Esophagus (tissue), 2 donors: ENCODE measurements at regions not wholly inside any gene's neighbourhood (a gene's known extent, or its start where the extent isn't known, plus 50 kb on each side); places are given as distances from the start of the nearest gene placed in this dataset.
"Not testable (repeated sequence)": the region's sequence is repeated elsewhere in the genome, so short reads cannot be mapped to it uniquely, and the experiment has no call there.

Source experiments
- H3K27ac ChIP-seq, 2 donors: one replicate each; pipeline ENCODE4 v1.5.1; 2013; ENCODE audit warnings: low read depth in 2 of 2, mild to moderate bottlenecking in 2 of 2, inconsistent platforms in 1 of 2, low read length in 1 of 2, moderate library complexity in 1 of 2
- H3K27me3 ChIP-seq, 2 donors: one replicate each; pipeline ENCODE4 v1.6.1; 2013; ENCODE audit warnings: low read length in 2 of 2, control low read depth in 1 of 2, mild to moderate bottlenecking in 1 of 2; ENCODE audit not compliant: insufficient read depth in 2 of 2, control insufficient read depth in 1 of 2
- H3K36me3 ChIP-seq, 2 donors: one replicate each; pipeline ENCODE4 v1.6.1; 2013; ENCODE audit warnings: low read length in 1 of 2; ENCODE audit not compliant: control insufficient read depth in 2 of 2, insufficient read depth in 2 of 2
- H3K4me1 ChIP-seq, 2 donors: one replicate each; pipeline ENCODE4 v1.6.1; 2013; ENCODE audit warnings: low read length in 1 of 2; ENCODE audit not compliant: control insufficient read depth in 2 of 2, insufficient read depth in 2 of 2
- H3K4me3 ChIP-seq, 2 donors: one replicate each; pipeline ENCODE4 v1.5.1; 2013; ENCODE audit warnings: low read length in 2 of 2, mild to moderate bottlenecking in 2 of 2, low read depth in 1 of 2, moderate library complexity in 1 of 2
- H3K9me3 ChIP-seq, 2 donors: one replicate each; pipeline ENCODE4 v1.6.1; 2013; ENCODE audit warnings: mild to moderate bottlenecking in 2 of 2, low read depth in 1 of 2, low read length in 1 of 2, moderate library complexity in 1 of 2; ENCODE audit not compliant: control insufficient read depth in 2 of 2, insufficient read depth in 1 of 2
- WGBS, 2 donors: extraction: QIAGEN DNeasy Blood & Tissue Kit; methylation state at CpG; one replicate each; pipeline ENCODE4 v1.1.7; 2013; 5-methylcytosine and 5-hydroxymethylcytosine counted together
- donor health status: healthy with polysubstance abuse.
- donor health status: Bipolar disorder and iron deficiency.

DNA sequence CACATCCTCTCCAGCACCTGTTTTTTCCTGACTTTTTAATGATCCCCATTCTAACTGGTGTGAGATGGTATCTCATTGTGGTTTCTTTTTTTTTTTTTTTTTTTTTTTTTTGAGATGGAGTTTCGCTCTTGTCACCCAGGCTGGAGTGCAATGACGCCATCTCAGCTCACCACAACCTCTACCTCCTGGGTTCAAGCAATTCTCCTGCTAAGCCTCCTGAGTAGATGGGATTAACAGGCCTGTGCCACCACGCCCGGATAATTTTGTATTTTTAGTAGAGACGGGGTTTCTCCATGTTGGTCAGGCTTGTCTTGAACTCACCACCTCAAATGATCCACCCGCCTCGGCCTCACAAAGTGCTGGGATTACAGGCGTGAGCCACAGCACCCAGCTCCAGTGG lies 184.7 kb downstream of the C9orf152 start:
- H3K27ac ChIP-seq, H3K4me1 ChIP-seq, H3K4me3 ChIP-seq, H3K9me3 ChIP-seq, H3K27me3 ChIP-seq, H3K36me3 ChIP-seq: not testable (repeated sequence)
- 90 to 94% methylated on average over 8 of the region's 8 CpGs for WGBS, 2 donors

DNA sequence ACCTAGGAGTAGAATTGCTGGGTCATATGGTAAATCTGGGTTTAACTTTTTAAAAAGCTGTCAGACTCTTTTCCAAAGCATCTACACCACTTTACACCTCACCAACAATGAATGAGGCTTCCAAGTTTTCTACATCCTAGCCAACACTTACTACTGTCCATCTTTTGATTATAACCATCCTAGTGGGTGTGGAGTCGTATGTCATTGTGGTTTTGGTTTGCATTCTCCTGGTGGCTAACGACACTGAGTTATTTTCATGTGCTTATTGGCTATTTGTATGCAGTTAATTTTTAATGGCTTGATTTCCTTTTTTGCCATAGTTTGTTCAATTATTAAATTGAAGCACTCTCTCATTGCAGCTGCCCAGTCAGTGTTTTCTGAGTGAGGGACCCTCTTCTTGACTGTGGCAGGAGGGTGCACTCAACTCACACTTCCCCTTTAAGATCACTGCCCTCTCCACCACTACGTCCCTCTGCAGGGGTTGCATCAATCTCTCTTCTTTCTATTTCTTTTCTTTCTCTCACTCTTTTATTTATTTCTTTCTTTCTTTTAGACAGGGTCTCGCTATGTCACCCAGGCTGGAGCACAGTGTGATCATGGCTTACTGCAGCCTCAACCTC lies 182.3 kb downstream of the C9orf152 start:
- H3K27me3 ChIP-seq = no peaks in the 10 kb centered on the region
- WGBS, 2 donors = 82 to 83% methylated on average over 4 of the region's 4 CpGs
- H3K27ac ChIP-seq = no peak overlapping the region
- no peaks in the 10 kb centered on the region for H3K4me1 ChIP-seq
- no peaks in the 10 kb centered on the region for H3K9me3 ChIP-seq
- no peaks in the 10 kb centered on the region for H3K36me3 ChIP-seq
- H3K4me3 ChIP-seq = no peak overlapping the region

DNA sequence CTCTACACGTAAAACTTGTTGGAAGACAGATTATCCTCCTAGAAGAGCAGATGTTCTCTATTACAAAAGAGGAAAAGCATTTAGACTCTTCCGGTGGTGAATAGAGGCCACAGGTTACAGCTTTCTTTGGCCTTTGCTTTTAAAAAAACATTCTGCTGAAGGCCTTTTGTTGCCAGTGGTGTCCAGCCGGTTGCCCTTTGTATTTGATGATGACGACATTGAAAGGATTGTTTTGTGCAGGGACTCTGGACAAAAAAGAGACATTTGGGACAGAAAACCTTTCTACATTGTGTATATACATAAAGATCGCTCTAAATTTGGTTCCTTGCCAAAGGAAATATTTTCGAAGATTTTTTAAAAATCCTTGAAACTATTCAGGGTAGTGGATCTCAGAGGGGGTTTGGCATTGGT lies 180.3 kb downstream of the C9orf152 start:
- no peaks in the 10 kb centered on the region for H3K9me3 ChIP-seq
- H3K27me3 ChIP-seq = no peaks in the 10 kb centered on the region
- no peak overlapping the region for H3K4me3 ChIP-seq
- no peak overlapping the region for H3K27ac ChIP-seq
- WGBS, 2 donors = 43 to 47% methylated on average over 6 of the region's 6 CpGs
- H3K36me3 ChIP-seq = no peaks in the 10 kb centered on the region
- H3K4me1 ChIP-seq = no peaks in the 10 kb centered on the region

DNA sequence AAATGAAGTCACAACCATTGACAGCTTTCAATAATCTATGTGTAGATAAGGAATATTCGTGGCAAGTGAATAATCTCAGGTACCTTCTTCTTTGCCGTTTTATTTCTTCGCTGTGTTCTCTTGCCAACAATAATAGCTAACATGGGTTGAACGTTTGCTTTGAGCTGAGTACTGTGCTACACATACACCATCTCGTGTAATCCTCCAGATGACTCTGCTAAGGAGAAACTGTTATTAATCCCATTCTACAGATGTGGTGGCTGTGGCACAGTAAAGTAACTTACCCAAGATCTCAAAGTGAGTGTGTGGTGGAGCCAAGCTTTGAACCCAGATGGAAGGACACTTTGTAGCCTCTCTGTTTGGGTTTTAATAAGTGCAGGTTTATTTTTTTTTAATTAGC lies 179.7 kb downstream of the C9orf152 start:
- Histone ChIP-seq H3K4me3 (no peak overlapping the region), H3K4me1 (no peaks in the 10 kb centered on the region), H3K27me3 (no peaks in the 10 kb centered on the region), H3K27ac (no peak overlapping the region), H3K9me3 (no peaks in the 10 kb centered on the region), H3K36me3 (no peaks in the 10 kb centered on the region)
- WGBS, 2 donors = 70 to 71% methylated on average over 5 of the region's 5 CpGs

DNA sequence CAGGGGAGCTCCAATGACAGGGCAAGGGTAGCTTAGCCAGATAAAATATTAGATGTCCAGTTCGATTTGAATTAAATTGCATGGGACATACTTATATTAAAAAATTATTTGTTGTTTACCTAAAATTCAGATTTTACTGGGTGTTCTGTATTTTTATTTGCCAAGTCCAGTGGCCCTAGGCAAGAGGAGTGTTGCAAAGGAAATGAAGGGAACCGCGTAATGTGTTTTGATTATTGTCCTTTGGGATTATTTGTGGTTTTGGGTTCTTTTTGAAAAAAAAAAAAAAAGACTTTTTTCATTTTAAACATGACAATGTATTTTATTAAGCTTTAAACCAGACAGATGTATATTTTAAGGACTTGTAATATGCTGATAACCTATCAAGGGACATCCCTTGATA lies 179.3 kb downstream of the C9orf152 start:
- no peak overlapping the region for H3K4me3 ChIP-seq
- no peaks in the 10 kb centered on the region for H3K36me3 ChIP-seq
- WGBS, 2 donors = 58 to 74% methylated on average over 3 of the region's 3 CpGs
- no peaks in the 10 kb centered on the region for H3K4me1 ChIP-seq
- no peak overlapping the region for H3K27ac ChIP-seq
- H3K27me3 ChIP-seq = no peaks in the 10 kb centered on the region
- no peaks in the 10 kb centered on the region for H3K9me3 ChIP-seq

DNA sequence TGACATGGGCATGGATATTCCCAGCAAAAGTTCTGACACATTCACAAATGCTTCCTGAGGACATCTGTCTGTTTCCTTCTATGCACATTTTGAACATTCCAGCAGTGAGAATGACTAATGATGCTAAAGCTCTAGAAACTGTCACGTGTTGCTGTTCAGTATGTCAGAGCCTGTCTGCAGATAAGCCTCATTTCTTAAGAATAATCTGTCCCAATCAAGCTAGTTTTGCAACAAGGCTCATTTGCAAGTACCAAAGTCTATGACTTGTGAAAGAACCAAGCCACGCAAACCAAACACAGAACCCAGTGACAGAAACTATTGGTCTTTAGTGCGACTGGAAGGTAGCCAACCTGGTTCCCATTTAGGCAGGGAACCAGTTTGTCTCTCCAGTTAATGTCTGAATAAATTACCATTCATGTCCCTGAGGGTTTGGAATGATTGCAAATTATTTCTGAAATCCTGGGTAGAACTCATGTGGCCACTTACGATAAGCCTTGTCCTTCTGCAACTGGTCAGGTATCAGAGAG lies 178.5 kb downstream of the C9orf152 start:
- 24 to 36% methylated on average over 4 of the region's 4 CpGs for WGBS, 2 donors
- Histone ChIP-seq H3K4me1 (no peaks in the 10 kb centered on the region), H3K9me3 (no peaks in the 10 kb centered on the region), H3K36me3 (no peaks in the 10 kb centered on the region), H3K4me3 (no peak overlapping the region), H3K27ac (peak overlapping the region in 1 of 2 donors; percentile 69), H3K27me3 (no peaks in the 10 kb centered on the region)

DNA sequence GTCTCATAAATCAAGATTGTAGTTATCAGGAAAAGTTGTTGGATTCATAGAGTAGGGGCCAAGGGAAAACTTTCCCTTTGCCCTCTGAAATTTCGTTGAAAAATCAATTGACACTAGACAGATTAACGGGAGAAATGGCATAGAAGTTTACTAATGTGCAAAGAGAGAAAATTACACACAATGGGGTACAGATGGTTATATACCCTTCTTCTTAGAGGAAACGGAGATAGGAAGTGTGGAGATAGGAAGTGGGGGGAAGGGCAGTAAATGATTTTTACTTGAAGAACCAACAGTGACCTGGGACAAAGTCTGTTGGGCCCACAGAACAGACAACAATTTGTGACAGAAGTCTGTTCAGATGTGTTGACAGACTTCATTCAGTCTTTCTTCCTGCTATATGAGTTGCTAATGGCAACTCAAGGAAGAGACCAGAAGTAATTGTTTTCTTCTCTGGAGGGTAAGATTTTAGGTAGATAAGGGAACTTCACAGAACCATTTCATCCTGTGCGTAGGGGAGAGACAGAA lies 177.9 kb downstream of the C9orf152 start:
- H3K4me3 ChIP-seq = no peak overlapping the region
- no peaks in the 10 kb centered on the region for H3K27me3 ChIP-seq
- peak overlapping the region in 1 of 2 donors; percentile 69 for H3K27ac ChIP-seq
- no peaks in the 10 kb centered on the region for H3K4me1 ChIP-seq
- H3K36me3 ChIP-seq = no peaks in the 10 kb centered on the region
- H3K9me3 ChIP-seq = no peaks in the 10 kb centered on the region
- WGBS, 2 donors = 51 to 67% methylated on average over 4 of the region's 4 CpGs

DNA sequence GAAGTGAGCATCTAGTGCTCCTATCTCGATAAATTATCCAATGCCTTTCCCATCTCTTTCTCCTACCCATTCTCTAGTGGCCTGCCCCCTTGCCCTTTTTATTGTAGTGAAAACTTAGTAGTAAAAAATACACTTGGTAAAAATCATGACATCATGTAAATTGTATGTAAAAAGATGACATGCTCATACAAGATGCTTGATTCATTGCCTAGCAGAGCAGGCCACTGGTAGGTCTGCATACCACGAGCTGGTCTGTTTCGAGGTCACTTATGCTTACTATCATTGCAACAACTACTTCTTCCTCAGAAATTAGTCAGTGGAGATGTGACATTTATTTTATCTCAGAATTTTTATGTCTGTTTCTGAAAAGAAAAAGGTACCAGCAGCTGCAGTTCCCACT lies 177.3 kb downstream of the C9orf152 start:
- no peaks in the 10 kb centered on the region for H3K27me3 ChIP-seq
- H3K36me3 ChIP-seq = no peaks in the 10 kb centered on the region
- no peak overlapping the region for H3K27ac ChIP-seq
- H3K4me1 ChIP-seq = no peaks in the 10 kb centered on the region
- no peak overlapping the region for H3K4me3 ChIP-seq
- WGBS, 2 donors = 82 to 86% methylated on average over 3 of the region's 3 CpGs
- H3K9me3 ChIP-seq = no peaks in the 10 kb centered on the region

DNA sequence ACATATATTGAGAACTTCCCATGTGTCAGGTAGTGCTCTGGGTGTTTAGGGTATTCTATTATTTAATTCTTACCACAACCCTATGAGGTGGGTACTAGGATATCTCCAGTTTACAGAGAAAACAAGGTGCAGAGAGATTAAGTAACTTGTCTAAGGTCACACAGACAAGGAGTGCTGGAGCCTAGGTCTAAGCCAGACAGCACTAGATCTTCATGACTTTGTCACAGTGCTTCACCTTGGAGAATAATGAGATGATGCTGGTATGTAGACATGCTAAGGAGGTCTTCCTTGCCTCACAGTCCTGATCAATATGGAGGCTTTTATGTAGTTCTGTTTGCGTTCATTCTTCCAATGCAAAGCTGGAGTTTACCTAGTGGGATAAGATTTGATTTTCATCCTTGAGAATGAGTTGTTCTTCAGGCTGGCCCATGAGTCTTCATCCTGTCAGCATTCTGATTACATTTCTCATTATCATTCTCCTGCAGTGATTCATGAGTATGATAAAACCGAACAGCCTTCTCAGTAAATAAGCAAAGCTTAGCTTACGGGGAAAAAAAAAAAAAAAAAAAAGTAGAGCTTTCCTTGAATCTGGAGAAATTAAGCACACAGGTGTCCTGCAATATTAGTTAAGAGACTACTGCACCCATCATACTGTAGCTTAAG lies 176.3 kb downstream of the C9orf152 start:
- 69 to 77% methylated on average over 3 of the region's 3 CpGs for WGBS, 2 donors

DNA sequence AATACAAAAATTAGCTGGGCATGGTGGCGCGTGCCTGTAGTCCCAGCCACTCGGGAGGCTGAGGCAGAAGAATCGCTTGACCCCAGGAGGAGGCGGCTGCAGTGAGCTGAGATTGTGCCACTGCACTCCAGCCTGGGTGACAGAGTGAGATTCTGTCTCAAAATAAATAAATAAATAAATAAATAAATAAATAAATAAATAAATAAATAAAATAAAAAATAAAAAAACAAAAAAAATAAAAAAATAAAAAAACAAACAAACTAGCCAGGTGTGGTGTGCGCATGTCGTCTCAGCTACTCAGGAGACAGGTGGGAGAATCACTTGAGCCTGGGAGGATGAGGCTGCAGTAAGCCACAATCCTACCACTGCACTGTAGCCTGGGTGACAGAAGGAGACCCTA lies 175.4 kb downstream of the C9orf152 start:
- H3K9me3 ChIP-seq, H3K4me3 ChIP-seq, H3K27me3 ChIP-seq, H3K4me1 ChIP-seq, H3K27ac ChIP-seq, H3K36me3 ChIP-seq: not testable (repeated sequence)
- 94 to 96% methylated on average over 7 of the region's 7 CpGs for WGBS, 2 donors

More for the DNA sequence above, 176.3 kb downstream of the C9orf152 start:
- Histone ChIP-seq H3K27me3 (no peaks in the 10 kb centered on the region), H3K4me3 (no peak overlapping the region), H3K4me1 (no peaks in the 10 kb centered on the region), H3K27ac (no peak overlapping the region), H3K36me3 (no peaks in the 10 kb centered on the region), H3K9me3 (no peaks in the 10 kb centered on the region)
